Heart left ventricle (tissue), 13 donors: ENCODE measurements at regions not wholly inside any gene's neighbourhood (a gene's known extent, or its start where the extent isn't known, plus 50 kb on each side); places are given as distances from the start of the nearest gene placed in this dataset.

Experiments used
- POLR2A ChIP-seq, 2 donors: fragments of 450-650 bp; IDR thresholded peaks; one replicate each; pipeline ENCODE4 v1.6.1; 2017; ENCODE audit warnings: antibody characterized with exemption in 2 of 2, mild to moderate bottlenecking in 2 of 2, moderate library complexity in 2 of 2
- TF ChIP-seq, protein P1 (sequence below), 12 donors: fragments of 200-600 bp; sonication (generic) in 4 of 12; IDR thresholded peaks; one replicate each; pipeline versions ENCODE4 v1.5.0 to v1.8.0; 2018 to 2022; ENCODE audit warnings: antibody characterized with exemption in 12 of 12, mild to moderate bottlenecking in 5 of 12
- donor health status: ischemic (EF 13 %, LVEDD 7.1; RV severe dilation, severe dysfunction).
- donor health status: DM: no; HTN: yes; CAD: no.
- donor health status: DM: no; HTN: no; CAD: no.
- donor health status: ischemic (EF 25% LVEDD 6.9; RV normal size, moderate dysfunction).
- donor health status: ischemic (EF 25% LVEDD 5.7; RV mildly dilated, moderate dysfunction).
- donor health status: ischemic (EF 35%, LVEDD 5.7; RV mildly dilated, moderate dysfunction).
- donor health status: nonischemic (EF 11% LVEDD 7.7; RV severe dilation, severe dysfunction).
- donor health status: DM: yes; HTN: yes; CAD: no.
- donor health status: PGD.
- donor health status: ischemic (EF 29% LVEDD 5.4; RV normal size, mild dysfunction).
- donor health status: nonischemic (EF 23%, LVEDD 6.1; RV moderate dilation, normal function).

DNA sequence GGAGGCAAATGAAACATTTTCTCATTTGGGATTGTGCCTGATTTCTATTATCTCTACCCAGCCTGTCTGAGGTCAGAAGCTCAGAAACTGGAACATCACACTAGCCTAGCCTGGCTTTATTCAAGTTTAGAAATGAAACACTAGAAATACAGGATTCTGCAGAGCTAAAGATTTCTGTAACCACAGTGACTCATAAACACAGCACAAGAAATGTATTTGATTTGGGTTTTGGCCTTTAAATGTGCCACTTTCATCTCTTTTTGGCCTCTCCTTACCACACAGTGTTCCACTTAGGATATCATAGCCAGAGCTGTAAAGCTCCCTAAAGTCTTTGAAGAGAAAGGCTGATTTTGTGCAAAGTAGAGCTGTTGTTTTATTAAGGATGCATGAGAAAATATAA, 307.5 kb downstream of the EMP1 start:
- TF ChIP-seq, protein P1, sequence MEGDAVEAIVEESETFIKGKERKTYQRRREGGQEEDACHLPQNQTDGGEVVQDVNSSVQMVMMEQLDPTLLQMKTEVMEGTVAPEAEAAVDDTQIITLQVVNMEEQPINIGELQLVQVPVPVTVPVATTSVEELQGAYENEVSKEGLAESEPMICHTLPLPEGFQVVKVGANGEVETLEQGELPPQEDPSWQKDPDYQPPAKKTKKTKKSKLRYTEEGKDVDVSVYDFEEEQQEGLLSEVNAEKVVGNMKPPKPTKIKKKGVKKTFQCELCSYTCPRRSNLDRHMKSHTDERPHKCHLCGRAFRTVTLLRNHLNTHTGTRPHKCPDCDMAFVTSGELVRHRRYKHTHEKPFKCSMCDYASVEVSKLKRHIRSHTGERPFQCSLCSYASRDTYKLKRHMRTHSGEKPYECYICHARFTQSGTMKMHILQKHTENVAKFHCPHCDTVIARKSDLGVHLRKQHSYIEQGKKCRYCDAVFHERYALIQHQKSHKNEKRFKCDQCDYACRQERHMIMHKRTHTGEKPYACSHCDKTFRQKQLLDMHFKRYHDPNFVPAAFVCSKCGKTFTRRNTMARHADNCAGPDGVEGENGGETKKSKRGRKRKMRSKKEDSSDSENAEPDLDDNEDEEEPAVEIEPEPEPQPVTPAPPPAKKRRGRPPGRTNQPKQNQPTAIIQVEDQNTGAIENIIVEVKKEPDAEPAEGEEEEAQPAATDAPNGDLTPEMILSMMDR (IDR thresholded peaks at IDR 0.05) = no peak
- TF ChIP-seq POLR2A (IDR thresholded peaks at IDR 0.05) = no peak
